ENCODE measurements at regions not wholly inside any gene's neighbourhood (a gene's known extent, or its start where the extent isn't known, plus 50 kb on each side); places are given as distances from the start of the nearest gene placed in this dataset.

GRCh38 chr3:176302271-176302670 is 895.0 kb downstream of the TBL1XR1 start:
- Histone ChIP-seq H3K4me1 (ENCODE audit: control insufficient read depth, insufficient read depth, low read length) (no peaks in the 10 kb centered on the region), H3K9me3 (ENCODE audit: control insufficient read depth, low read length) (no peaks in the 10 kb centered on the region)
- 87 to 93% methylated on average over 1 to 2 of the region's 2 CpGs for WGBS, 2 experiments

GRCh38 chr3:176296066-176296597 is 901.1 kb downstream of the TBL1XR1 start:
- H3K4me1 ChIP-seq (ENCODE audit: control insufficient read depth, insufficient read depth, low read length): no peaks in the 10 kb centered on the region
- H3K27me3 ChIP-seq (ENCODE audit: control insufficient read depth, insufficient read depth, low read length, poor library complexity, severe bottlenecking): no peaks in the 10 kb centered on the region
- WGBS, 2 experiments: 97 to 100% methylated on average over 1 of the region's 1 CpG
- no peaks in the 10 kb centered on the region for H3K36me3 ChIP-seq (ENCODE audit: control insufficient read depth, insufficient read depth, low read length)
- H3K27ac ChIP-seq (ENCODE audit: insufficient read depth, low read depth, low read length, poor library complexity, severe bottlenecking): no peak overlapping the region
- H3K9me3 ChIP-seq (ENCODE audit: control insufficient read depth, low read length): no peaks in the 10 kb centered on the region
- H3K4me3 ChIP-seq (ENCODE audit: insufficient read depth, low read depth, low read length): no peak overlapping the region

More at GRCh38 chr3:176302271-176302670, 895.0 kb downstream of the TBL1XR1 start:
- Histone ChIP-seq H3K27ac (ENCODE audit: insufficient read depth, low read depth, low read length, poor library complexity, severe bottlenecking) (no peak overlapping the region), H3K27me3 (ENCODE audit: control insufficient read depth, insufficient read depth, low read length, poor library complexity, severe bottlenecking) (no peaks in the 10 kb centered on the region), H3K36me3 (ENCODE audit: control insufficient read depth, insufficient read depth, low read length) (no peaks in the 10 kb centered on the region), H3K4me3 (ENCODE audit: insufficient read depth, low read depth, low read length) (no peak overlapping the region)

GRCh38 chr3:176293276-176293675 is 904.0 kb downstream of the TBL1XR1 start:
- WGBS, 2 experiments: 86 to 90% methylated on average over 2 of the region's 2 CpGs
- no peak overlapping the region for H3K27ac ChIP-seq (ENCODE audit: insufficient read depth, low read depth, low read length, poor library complexity, severe bottlenecking)
- no peak overlapping the region for H3K4me3 ChIP-seq (ENCODE audit: insufficient read depth, low read depth, low read length)
- no peaks in the 10 kb centered on the region for H3K27me3 ChIP-seq (ENCODE audit: control insufficient read depth, insufficient read depth, low read length, poor library complexity, severe bottlenecking)
- H3K36me3 ChIP-seq (ENCODE audit: control insufficient read depth, insufficient read depth, low read length): no peaks in the 10 kb centered on the region
- H3K9me3 ChIP-seq (ENCODE audit: control insufficient read depth, low read length): no peaks in the 10 kb centered on the region
- H3K4me1 ChIP-seq (ENCODE audit: control insufficient read depth, insufficient read depth, low read length): no peaks in the 10 kb centered on the region

- Histone ChIP-seq H3K9me3 (ENCODE audit: control insufficient read depth, low read length) (no peaks in the 10 kb centered on the region), H3K27ac (ENCODE audit: insufficient read depth, low read depth, low read length, poor library complexity, severe bottlenecking) (no peak overlapping the region), H3K27me3 (ENCODE audit: control insufficient read depth, insufficient read depth, low read length, poor library complexity, severe bottlenecking) (no peaks in the 10 kb centered on the region), H3K4me1 (ENCODE audit: control insufficient read depth, insufficient read depth, low read length) (no peaks in the 10 kb centered on the region), H3K4me3 (ENCODE audit: insufficient read depth, low read depth, low read length) (no peak overlapping the region), H3K36me3 (ENCODE audit: control insufficient read depth, insufficient read depth, low read length) (no peaks in the 10 kb centered on the region)
- WGBS, 2 experiments: 91 to 100% methylated on average over 2 to 3 of the region's 3 CpGs
These were observed 910.7 kb downstream of the TBL1XR1 start for GRCh38 chr3:176286476-176287085.

GRCh38 chr3:176275538-176275937 is 921.7 kb downstream of the TBL1XR1 start:
- no peaks in the 10 kb centered on the region for H3K27me3 ChIP-seq (ENCODE audit: control insufficient read depth, insufficient read depth, low read length, poor library complexity, severe bottlenecking)
- no peaks in the 10 kb centered on the region for H3K9me3 ChIP-seq (ENCODE audit: control insufficient read depth, low read length)
- H3K36me3 ChIP-seq (ENCODE audit: control insufficient read depth, insufficient read depth, low read length): no peaks in the 10 kb centered on the region
- H3K27ac ChIP-seq (ENCODE audit: insufficient read depth, low read depth, low read length, poor library complexity, severe bottlenecking): no peak overlapping the region
- H3K4me1 ChIP-seq (ENCODE audit: control insufficient read depth, insufficient read depth, low read length): no peaks in the 10 kb centered on the region
- H3K4me3 ChIP-seq (ENCODE audit: insufficient read depth, low read depth, low read length): no peak overlapping the region
- 92 to 100% methylated on average over 2 of the region's 3 CpGs for WGBS, 2 experiments

GRCh38 chr3:176275113-176275512 is 922.2 kb downstream of the TBL1XR1 start:
- Histone ChIP-seq H3K27ac (ENCODE audit: insufficient read depth, low read depth, low read length, poor library complexity, severe bottlenecking) (no peak overlapping the region), H3K4me1 (ENCODE audit: control insufficient read depth, insufficient read depth, low read length) (no peaks in the 10 kb centered on the region), H3K4me3 (ENCODE audit: insufficient read depth, low read depth, low read length) (no peak overlapping the region), H3K9me3 (ENCODE audit: control insufficient read depth, low read length) (no peaks in the 10 kb centered on the region), H3K36me3 (ENCODE audit: control insufficient read depth, insufficient read depth, low read length) (no peaks in the 10 kb centered on the region), H3K27me3 (ENCODE audit: control insufficient read depth, insufficient read depth, low read length, poor library complexity, severe bottlenecking) (no peaks in the 10 kb centered on the region)
- WGBS, 2 experiments: 71 to 87% methylated on average over 1 to 2 of the region's 2 CpGs

GRCh38 chr3:176274161-176274560 is 923.1 kb downstream of the TBL1XR1 start:
- Histone ChIP-seq H3K4me1 (ENCODE audit: control insufficient read depth, insufficient read depth, low read length) (no peaks in the 10 kb centered on the region), H3K4me3 (ENCODE audit: insufficient read depth, low read depth, low read length) (no peak overlapping the region), H3K27me3 (ENCODE audit: control insufficient read depth, insufficient read depth, low read length, poor library complexity, severe bottlenecking) (no peaks in the 10 kb centered on the region), H3K36me3 (ENCODE audit: control insufficient read depth, insufficient read depth, low read length) (no peaks in the 10 kb centered on the region), H3K27ac (ENCODE audit: insufficient read depth, low read depth, low read length, poor library complexity, severe bottlenecking) (no peak overlapping the region), H3K9me3 (ENCODE audit: control insufficient read depth, low read length) (no peaks in the 10 kb centered on the region)
- WGBS, 2 experiments: 83 to 86% methylated on average over 5 of the region's 5 CpGs

- 92 to 95% methylated on average over 8 of the region's 8 CpGs for WGBS, 2 experiments
- Histone ChIP-seq H3K4me1 (ENCODE audit: control insufficient read depth, insufficient read depth, low read length) (no peaks in the 10 kb centered on the region), H3K27ac (ENCODE audit: insufficient read depth, low read depth, low read length, poor library complexity, severe bottlenecking) (no peak overlapping the region), H3K36me3 (ENCODE audit: control insufficient read depth, insufficient read depth, low read length) (no peaks in the 10 kb centered on the region), H3K9me3 (ENCODE audit: control insufficient read depth, low read length) (peaks cover 2% of the 10 kb centered on the region), H3K27me3 (ENCODE audit: control insufficient read depth, insufficient read depth, low read length, poor library complexity, severe bottlenecking) (no peaks in the 10 kb centered on the region), H3K4me3 (ENCODE audit: insufficient read depth, low read depth, low read length) (no peak overlapping the region)
These were observed 935.2 kb downstream of the TBL1XR1 start for GRCh38 chr3:176262071-176262470.

GRCh38 chr3:176247191-176247590 is 950.1 kb downstream of the TBL1XR1 start:
- Histone ChIP-seq H3K9me3 (ENCODE audit: control insufficient read depth, low read length) (no peaks in the 10 kb centered on the region), H3K4me3 (ENCODE audit: insufficient read depth, low read depth, low read length) (no peak overlapping the region), H3K4me1 (ENCODE audit: control insufficient read depth, insufficient read depth, low read length) (no peaks in the 10 kb centered on the region), H3K36me3 (ENCODE audit: control insufficient read depth, insufficient read depth, low read length) (no peaks in the 10 kb centered on the region), H3K27ac (ENCODE audit: insufficient read depth, low read depth, low read length, poor library complexity, severe bottlenecking) (no peak overlapping the region), H3K27me3 (ENCODE audit: control insufficient read depth, insufficient read depth, low read length, poor library complexity, severe bottlenecking) (no peaks in the 10 kb centered on the region)
- WGBS, 2 experiments: 94 to 96% methylated on average over 3 of the region's 3 CpGs

- Histone ChIP-seq H3K36me3 (ENCODE audit: control insufficient read depth, insufficient read depth, low read length) (no peaks in the 10 kb centered on the region), H3K27me3 (ENCODE audit: control insufficient read depth, insufficient read depth, low read length, poor library complexity, severe bottlenecking) (no peaks in the 10 kb centered on the region), H3K27ac (ENCODE audit: insufficient read depth, low read depth, low read length, poor library complexity, severe bottlenecking) (no peak overlapping the region), H3K4me3 (ENCODE audit: insufficient read depth, low read depth, low read length) (no peak overlapping the region), H3K9me3 (ENCODE audit: control insufficient read depth, low read length) (no peaks in the 10 kb centered on the region), H3K4me1 (ENCODE audit: control insufficient read depth, insufficient read depth, low read length) (no peaks in the 10 kb centered on the region)
- WGBS, 2 experiments: 53 to 64% methylated on average over 3 to 4 of the region's 4 CpGs
These were observed 977.3 kb downstream of the TBL1XR1 start for GRCh38 chr3:176219970-176220369.
